ENCODE measurements at regions not wholly inside any gene's neighbourhood (a gene's known extent, or its start where the extent isn't known, plus 50 kb on each side); places are given as distances from the start of the nearest gene placed in this dataset.

DNA sequence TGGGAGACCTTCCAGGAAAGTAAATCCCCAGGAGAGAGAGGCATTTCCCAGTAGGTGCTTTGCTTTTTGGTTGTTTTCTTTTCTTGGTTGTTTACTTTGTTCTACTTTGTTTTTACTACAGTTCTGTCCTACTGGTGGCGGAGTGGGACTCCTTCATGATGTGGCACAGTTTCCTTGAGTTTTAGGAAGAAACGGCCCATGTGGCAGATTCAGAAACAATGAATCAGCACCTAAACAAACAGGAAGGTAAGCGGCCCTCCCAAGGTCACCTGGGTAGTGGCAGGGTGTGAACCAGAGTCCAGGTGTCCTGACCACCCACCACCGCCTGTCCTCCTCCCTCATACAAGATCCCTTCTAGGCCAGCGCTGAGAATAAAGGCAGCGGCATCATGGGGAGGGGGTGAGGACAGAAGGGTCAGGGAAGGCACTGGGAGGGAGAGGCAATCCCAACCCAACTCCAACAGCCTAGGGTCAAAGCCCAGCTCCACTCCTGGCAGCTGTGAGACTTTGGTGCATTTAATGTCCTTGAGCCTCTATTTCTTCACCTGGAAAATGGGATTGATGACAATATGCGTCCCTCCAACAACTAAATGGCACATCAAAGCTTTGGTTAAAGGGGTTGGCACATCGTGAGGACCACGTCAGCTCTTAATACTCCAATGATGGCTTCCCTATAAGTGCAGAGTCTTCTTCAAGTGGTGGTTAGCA is 111.5 kb upstream of the BCL2L14 start (continued):
- no peak for TF ChIP-seq ZNF10 (tag by site-specific recombination; IDR thresholded peaks at IDR 0.05)

DNA sequence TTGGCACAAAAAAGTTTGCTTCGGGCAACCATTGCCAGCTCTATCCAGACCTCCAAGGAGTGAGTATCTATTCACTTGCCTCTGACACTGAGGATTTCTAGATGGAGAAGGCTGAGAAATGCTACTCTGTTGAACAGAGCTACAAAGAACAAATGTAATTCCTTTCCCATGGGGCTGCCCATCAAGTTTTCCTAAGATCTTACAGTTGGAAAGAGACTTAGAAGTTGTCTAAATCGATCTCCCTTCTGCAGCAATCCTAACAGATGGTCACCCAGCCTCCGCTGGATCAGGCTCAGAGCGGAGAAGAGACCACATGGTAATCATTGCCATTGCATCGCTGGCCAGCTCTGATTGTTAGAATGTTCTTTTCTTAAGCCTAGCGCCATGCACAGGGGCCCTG is 110.1 kb upstream of the BCL2L14 start:
- no peaks in the 10 kb centered on the region for H3K36me3 ChIP-seq (ENCODE audit: control insufficient read depth in 2 of 2, insufficient read depth in 1 of 2, low read length in 2 of 2)
- no peak overlapping the region for H3K27ac ChIP-seq (ENCODE audit: extremely low read depth, low read depth, low read length)
- TF ChIP-seq ZNF560 (tag by site-specific recombination; IDR thresholded peaks at IDR 0.05; ENCODE audit: borderline replicate concordance): no peak
- TF ChIP-seq ZNF157 (tag by site-specific recombination; IDR thresholded peaks at IDR 0.05): no peak
- TF ChIP-seq ZNF626 (tag by site-specific recombination; IDR thresholded peaks at IDR 0.05): no peak
- no peak for TF ChIP-seq ZNF701 (tag by site-specific recombination; IDR thresholded peaks at IDR 0.05)
- no peak for TF ChIP-seq ZNF571 (tag by site-specific recombination; IDR thresholded peaks at IDR 0.05)
- no peak for TF ChIP-seq ZEB2 (tag by site-specific recombination; IDR thresholded peaks at IDR 0.05)
- TF ChIP-seq ZNF335 (tag by site-specific recombination; conservative IDR thresholded peaks at IDR 0.05): no peak
- ChIA-PET CTCF (interaction anchor here (0.8 kb wide), 1 partner anchor 72 kb away, joined by 3 read pairs; no protein-coding TSS in a partner anchor), POLR2A (no interaction called here)
- H3K4me3 ChIP-seq (ENCODE audit: low read depth, low read length): no peak overlapping the region
- H3K9me3 ChIP-seq (ENCODE audit: control insufficient read depth, insufficient read depth, low read depth, low read length): no peaks in the 10 kb centered on the region
- no peaks in the 10 kb centered on the region for H3K4me1 ChIP-seq (ENCODE audit: control insufficient read depth, insufficient read depth, low read length)

DNA sequence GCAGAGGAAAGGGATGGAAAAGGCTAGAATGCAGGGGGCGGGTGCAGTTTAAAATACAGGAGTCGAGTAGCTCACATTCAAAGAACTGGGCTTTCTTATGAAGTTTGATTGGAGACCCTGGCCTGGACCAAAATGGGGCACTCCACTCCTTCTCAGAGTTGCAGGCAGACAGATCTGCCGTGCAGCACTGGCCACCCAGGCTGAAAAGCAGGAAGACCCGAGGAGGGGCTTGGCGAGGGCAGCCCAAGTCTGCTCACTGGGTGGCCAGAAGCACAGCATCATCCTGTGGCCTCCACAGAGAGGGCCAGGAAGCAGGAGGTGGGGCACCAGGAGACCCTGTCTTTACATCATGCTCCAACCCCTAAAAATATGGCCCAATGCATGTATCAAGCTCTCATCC is 109.1 kb upstream of the BCL2L14 start:
- H3K9me3 ChIP-seq (ENCODE audit: control insufficient read depth, insufficient read depth, low read depth, low read length): no peaks in the 10 kb centered on the region
- CTCF ChIA-PET: no interaction called here
- no peaks in the 10 kb centered on the region for H3K36me3 ChIP-seq (ENCODE audit: control insufficient read depth in 2 of 2, insufficient read depth in 1 of 2, low read length in 2 of 2)
- no peak overlapping the region for H3K27ac ChIP-seq (ENCODE audit: extremely low read depth, low read depth, low read length)
- no peak for TF ChIP-seq ZNF571 (tag by site-specific recombination; IDR thresholded peaks at IDR 0.05)
- TF ChIP-seq SALL2 (tag by site-specific recombination; IDR thresholded peaks at IDR 0.05; ENCODE audit: borderline replicate concordance): no peak
- TF ChIP-seq ZNF585B (tag by site-specific recombination; IDR thresholded peaks at IDR 0.05): no peak
- TF ChIP-seq, protein P1, sequence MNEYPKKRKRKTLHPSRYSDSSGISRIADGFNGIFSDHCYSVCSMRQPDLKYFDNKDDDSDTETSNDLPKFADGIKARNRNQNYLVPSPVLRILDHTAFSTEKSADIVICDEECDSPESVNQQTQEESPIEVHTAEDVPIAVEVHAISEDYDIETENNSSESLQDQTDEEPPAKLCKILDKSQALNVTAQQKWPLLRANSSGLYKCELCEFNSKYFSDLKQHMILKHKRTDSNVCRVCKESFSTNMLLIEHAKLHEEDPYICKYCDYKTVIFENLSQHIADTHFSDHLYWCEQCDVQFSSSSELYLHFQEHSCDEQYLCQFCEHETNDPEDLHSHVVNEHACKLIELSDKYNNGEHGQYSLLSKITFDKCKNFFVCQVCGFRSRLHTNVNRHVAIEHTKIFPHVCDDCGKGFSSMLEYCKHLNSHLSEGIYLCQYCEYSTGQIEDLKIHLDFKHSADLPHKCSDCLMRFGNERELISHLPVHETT (tag by site-specific recombination; IDR thresholded peaks at IDR 0.05): no peak
- no peak for TF ChIP-seq ZIC2 (tag by site-specific recombination; IDR thresholded peaks at IDR 0.05)
- TF ChIP-seq, protein P2, sequence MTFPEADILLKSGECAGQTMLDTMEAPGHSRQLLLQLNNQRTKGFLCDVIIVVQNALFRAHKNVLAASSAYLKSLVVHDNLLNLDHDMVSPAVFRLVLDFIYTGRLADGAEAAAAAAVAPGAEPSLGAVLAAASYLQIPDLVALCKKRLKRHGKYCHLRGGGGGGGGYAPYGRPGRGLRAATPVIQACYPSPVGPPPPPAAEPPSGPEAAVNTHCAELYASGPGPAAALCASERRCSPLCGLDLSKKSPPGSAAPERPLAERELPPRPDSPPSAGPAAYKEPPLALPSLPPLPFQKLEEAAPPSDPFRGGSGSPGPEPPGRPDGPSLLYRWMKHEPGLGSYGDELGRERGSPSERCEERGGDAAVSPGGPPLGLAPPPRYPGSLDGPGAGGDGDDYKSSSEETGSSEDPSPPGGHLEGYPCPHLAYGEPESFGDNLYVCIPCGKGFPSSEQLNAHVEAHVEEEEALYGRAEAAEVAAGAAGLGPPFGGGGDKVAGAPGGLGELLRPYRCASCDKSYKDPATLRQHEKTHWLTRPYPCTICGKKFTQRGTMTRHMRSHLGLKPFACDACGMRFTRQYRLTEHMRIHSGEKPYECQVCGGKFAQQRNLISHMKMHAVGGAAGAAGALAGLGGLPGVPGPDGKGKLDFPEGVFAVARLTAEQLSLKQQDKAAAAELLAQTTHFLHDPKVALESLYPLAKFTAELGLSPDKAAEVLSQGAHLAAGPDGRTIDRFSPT (tag by site-specific recombination; IDR thresholded peaks at IDR 0.05): no peak
- no peak for TF ChIP-seq ZBTB7A (tag by site-specific recombination; IDR thresholded peaks at IDR 0.05; ENCODE audit: low read depth)
- no peak for TF ChIP-seq ZNF830 (tag by site-specific recombination; IDR thresholded peaks at IDR 0.05; ENCODE audit: low read depth)
- no peak for TF ChIP-seq ZNF600 (tag by site-specific recombination; IDR thresholded peaks at IDR 0.05)
- no peak for TF ChIP-seq ZNF626 (tag by site-specific recombination; IDR thresholded peaks at IDR 0.05)
- TF ChIP-seq ZBTB1 (tag by site-specific recombination; IDR thresholded peaks at IDR 0.05): no peak
- TF ChIP-seq SP3 (tag by site-specific recombination; IDR thresholded peaks at IDR 0.05): no peak
- TF ChIP-seq ZNF394 (tag by site-specific recombination; IDR thresholded peaks at IDR 0.05; ENCODE audit: borderline replicate concordance): no peak
- H3K4me3 ChIP-seq (ENCODE audit: low read depth, low read length): no peak overlapping the region
- H3K4me1 ChIP-seq (ENCODE audit: control insufficient read depth, insufficient read depth, low read length): no peaks in the 10 kb centered on the region
- POLR2A ChIA-PET: no interaction called here
